NCI-H82 (cell line): ENCODE measurements at regions not wholly inside any gene's neighbourhood (a gene's known extent, or its start where the extent isn't known, plus 50 kb on each side); places are given as distances from the start of the nearest gene placed in this dataset.
"Not testable (repeated sequence)": the region's sequence is repeated elsewhere in the genome, so short reads cannot be mapped to it uniquely, and the experiment has no call there.

ENCODE experiments used
- DNase-seq: peaks from one replicate; lab custom pipeline; 2025; lab: John Stamatoyannopoulos, UW

DNA sequence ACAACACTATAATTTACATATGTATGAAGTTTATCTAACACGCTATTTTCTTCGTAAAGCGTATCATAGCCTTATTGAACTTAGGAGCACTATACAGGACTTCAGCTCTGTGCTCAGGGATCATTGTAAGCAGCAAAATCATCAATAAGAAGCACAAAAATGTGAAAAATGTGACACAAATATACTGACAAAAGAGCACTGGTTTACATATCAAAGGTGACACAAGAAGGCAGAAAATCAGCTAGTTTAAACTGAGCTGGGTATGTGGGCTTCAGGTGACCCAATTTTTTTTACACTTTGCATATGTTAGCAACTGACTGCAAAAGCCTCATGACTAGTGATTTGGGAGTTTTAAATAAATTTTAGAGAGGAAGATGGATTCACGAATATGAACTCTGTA, 215.2 kb upstream of the CHORDC1 start:
- DNase-seq, result no peak

DNA sequence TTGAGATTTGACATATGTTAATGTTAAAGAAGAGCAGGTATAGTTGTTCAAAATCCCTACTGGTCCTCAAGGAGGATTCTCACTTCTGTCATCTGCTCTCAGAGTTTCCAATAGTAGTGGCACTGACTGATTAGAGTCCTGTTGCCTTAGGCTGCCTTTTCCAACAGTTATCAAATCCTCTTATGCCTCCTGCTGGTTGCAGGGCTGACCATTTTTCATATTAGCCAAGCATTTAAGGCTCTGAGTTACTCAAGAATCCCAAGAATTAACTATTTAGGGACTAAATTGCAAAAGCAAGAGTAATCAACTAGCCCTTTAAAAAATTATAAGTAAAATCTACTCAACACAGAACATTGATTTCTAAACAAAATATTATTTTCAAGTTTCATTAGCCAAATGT, 212.0 kb upstream of the CHORDC1 start:
- peak; percentile 66 for DNase-seq

DNA sequence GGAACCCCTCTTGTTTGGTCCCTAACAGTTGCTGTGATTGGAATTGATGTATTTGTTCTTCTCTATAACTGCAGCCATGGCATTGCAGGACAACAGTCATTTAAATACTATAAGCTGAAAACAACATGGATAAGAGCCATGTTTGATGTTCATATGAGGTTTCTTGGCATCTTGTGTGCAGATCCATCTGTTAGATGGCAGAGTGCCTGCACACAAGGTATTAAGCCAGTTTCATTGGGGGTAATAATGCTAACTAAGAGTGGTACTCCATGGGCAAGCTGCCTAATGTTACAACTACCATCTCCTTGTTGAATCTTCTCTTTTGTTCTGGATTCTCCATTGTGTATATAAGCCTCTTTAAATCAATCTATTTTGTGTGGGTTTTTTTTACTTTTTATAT, 206.0 kb upstream of the CHORDC1 start:
- DNase-seq, result no peak

DNA sequence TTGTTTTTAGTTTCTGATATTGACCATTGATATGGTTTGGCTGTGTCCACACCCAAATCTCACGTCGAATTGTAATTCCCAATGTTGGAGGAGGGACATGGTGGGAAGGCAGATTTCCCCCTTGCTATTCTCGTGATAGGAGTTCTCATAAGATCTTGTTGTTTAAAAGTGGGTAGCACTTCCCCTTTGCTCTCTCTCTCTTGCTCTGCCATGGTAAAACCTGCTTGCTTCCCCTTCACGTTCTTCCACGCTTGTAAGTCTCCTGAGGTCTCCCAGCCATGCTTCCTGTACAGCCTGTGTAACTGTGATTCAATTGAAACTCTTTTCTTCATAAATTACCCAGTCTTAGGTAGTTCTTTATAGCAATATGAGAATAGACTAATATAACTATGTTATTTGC, 203.6 kb upstream of the CHORDC1 start:
- no peak for DNase-seq

DNA sequence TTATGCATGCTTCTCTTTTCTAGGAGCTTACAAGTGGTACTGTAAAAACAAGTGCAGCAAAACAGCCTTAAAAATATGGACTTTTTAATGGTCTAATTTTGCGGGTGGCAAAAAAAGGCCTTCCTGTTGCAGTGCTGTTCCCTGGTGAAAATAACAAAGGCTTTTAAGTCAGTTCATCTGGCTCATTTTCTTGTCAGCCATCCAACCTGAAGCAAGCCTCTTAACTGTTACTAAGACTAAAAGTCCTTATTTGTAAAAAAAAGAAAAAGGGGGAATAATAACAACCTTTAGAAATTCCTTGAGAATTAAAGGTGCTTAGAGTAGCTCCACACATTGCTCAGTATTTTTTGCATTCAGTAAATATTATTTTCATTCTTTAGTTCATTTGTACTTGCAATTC, 200.5 kb upstream of the CHORDC1 start:
- DNase-seq, result no peak

DNA sequence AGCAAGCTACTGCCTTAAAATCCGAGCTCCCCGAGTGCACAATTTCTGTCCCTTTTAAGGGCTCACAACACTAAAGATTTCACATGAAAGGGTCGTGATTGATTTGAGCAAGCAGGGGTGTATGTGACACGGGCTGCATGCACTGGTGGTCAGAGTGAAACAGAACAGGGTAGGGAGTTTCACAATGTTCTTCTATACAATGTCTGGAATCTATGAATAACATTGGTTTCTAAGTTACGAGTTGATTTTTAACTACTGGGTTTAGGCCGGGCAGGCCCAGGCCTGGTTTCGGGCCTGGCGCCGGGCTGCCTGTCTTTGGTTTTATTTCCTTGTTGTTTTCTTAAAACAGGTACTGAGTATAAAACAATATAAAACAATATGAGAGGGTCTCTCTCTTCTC, 199.9 kb upstream of the CHORDC1 start:
- DNase-seq, result not testable (repeated sequence)

DNA sequence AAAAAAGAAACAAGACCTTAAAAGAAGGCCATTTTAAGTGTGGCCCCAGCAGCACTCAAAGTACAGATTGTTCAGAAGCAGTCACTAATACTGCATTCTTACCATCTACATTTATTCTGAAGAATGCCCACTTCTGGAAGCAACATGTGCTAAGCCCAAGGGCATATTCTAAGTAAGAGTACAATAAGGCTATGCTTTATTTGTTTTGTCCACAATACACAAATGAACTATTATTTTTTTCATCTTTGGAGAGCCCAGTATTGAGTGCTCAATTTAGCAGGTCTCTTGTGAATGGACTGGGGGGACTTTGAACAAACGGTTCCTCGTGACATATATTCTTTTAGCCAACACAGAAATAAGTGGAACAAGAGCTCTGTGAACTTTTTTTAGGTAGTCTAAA, 191.4 kb upstream of the CHORDC1 start:
- no peak for DNase-seq

DNA sequence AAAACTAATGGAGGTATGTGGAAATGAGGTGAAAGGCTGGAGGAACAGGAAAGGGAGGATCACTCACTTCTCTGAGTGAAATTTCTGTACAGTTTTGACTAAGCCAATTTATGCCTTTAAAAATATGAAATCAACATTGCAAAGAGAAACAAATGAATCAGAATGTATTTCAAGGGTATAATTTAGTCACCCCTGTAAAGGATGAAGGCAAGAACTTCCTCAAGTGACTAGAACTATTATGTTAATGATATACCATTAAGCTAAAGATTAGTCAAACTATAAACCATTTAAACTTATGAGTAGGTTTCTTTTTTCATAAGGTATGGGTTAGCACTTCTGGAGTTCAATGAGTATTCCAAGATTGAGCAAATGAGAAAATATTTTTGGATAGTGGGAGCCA, 184.5 kb upstream of the CHORDC1 start:
- DNase-seq, result no peak

DNA sequence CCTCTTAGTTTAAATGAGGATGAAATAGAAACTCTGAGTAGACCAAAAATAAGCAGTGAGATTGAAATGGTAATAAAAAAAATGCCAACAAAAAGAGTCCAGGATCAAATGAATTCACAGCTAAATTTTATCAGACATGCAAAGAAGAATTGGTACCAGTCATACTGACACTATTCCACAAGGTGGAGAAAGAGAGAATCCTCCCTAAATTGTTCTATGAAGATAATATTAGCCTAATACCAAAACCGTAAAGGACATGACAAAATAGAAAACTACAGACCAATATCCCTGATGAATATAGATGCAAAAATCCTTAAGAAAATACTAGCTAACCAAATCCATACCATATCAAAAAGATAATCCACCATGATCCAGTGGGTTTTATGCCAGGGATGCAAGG, 169.8 kb upstream of the CHORDC1 start:
- no peak for DNase-seq

DNA sequence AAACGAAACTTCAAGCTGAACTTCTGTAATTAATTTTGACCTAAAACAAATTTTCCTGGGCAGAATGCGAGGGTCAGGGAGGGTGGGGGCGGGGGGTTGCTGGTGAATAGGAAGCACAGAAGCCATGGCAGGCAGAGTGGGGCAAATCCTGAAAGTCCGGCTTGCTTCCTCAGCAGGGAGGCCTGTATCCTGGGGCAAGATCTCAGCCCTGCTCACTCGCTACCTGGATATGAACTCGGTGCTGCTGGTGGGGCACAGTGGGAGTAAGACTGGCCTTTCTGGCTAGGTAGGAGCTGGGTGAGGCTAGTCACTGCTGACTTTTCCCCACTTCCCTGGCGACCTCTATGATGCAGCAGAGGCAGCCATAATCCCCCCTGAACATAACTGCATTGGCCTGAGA, 168.9 kb upstream of the CHORDC1 start:
- DNase-seq, result no peak

DNA sequence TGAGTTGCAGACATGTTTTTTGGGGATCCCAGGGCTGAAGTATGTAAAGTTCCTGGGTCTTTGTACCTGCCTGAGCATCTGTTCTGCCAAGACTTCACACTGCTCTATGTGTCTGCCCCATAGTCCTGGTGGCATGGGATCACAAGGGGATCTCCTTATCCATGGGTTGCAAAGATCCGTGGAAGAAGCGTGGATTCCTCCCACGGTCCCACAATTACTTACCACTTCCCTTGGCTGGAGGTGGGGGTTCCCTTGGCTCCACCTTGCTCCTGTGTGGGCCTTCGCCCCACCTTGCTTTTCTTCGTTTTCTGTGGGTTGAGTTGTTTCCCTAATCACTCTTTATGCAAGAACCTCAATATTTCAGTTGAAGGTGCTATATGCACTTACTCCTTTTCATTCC, 157.4 kb upstream of the CHORDC1 start:
- DNase-seq, result no peak

DNA sequence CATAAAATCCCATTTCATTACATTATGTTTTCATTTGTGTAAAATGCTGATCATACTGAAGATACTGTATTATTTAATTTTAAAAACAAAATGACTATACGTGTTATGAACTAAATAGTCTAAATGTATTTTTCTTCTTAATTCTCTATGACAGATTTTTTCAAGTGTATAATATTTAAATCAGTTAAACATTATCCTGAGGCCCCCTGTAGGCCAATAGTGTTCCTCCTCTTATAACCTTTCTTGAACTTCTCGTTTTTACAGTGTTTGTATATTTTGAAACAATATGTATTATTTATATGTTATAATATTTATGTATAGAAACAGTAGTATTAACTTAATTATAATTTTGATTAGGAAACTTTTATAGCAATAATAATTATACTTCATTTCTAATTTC, 151.1 kb upstream of the CHORDC1 start:
- DNase-seq, result no peak

DNA sequence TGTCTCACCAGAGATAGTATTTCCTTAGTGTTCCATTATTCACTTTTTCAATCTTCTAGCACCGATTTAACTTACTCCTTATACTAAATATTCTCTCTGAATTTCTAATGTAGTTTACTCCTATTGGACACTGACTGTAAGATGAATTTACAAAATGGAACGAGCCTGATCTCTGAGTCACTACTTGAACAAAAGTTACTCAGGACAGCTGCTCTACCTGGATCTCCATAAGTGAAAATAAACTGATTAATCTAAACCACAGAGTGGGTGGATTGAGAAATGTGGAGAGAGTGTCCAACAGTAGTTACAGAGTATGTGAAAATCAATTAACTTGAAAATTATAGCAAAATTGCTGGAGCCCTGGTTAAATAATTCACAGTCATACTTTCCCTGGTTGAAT, 141.7 kb upstream of the CHORDC1 start:
- DNase-seq, result no peak

DNA sequence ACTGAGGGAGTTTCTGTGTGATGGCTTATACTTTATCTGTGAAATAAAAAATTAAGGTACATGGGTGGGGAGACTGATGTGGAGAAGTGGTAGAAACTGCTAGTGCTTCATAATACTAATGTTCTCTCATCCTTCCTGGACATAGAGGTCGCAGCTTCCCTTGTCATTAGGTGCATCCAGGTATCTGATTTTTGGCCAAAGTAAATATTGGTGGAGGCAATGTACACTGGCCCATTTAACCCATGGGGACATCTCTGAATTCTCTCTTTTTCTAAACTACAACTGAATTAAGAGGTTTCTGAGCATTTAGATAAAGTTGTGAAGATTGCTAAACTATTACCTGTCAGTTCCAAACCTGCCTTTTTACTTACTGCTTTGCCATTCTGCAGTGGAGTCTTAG, 140.9 kb upstream of the CHORDC1 start:
- no peak for DNase-seq

DNA sequence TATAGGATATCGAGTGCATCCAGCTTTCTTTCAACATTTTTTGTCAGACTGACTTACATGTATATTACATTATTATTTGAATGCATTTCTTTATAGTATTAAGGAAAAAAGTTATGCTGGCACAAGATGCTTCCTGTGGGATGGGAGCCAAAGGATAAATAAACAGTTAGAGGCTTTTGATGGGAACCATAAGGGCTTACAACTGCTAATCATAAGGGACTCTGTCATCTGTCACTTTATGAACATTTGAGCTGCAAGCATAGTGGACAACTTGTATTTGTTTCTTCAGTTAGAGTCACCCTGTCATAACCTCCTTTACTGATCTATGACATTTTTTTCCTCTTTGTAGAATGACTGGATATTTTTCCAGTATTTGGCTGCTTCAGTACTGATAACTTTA, 132.4 kb upstream of the CHORDC1 start:
- DNase-seq, result no peak

DNA sequence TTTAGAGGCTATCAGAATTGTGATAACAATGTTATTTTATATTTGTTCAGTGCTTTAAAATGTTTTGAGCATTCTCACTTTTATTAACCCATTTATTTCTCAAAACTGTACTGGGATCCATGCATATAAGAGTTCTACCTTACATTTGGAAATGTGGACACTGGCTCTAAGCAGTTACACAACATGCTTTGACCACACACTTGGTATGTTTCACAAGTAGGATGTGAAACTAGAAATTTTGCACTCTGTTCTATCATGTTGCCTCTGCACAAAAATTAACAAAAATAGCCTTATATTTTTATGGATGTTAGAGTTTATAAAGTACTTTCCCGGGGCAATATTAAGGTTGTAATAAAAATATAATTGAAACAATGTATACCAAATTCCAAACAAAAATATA, 126.9 kb upstream of the CHORDC1 start:
- DNase-seq, result no peak

DNA sequence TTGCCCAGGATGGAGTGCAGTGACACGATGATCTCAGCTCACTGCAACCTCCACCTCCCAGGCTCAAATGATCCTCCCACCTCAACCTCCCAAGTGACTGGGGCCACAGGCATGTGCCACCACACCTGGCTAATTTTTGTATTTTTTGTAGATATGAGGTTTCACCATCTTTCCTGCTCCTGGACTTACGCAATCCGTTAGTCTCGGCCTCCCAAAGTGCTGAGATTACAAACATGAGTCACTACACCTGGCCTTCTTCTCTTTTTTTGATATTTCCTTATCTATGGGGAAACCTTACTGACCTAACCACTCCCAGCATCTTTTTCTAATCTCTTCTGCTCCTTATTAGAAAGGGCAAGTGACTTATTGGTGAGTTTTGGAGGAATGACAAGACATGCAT, 121.7 kb upstream of the CHORDC1 start:
- DNase-seq, result no peak

DNA sequence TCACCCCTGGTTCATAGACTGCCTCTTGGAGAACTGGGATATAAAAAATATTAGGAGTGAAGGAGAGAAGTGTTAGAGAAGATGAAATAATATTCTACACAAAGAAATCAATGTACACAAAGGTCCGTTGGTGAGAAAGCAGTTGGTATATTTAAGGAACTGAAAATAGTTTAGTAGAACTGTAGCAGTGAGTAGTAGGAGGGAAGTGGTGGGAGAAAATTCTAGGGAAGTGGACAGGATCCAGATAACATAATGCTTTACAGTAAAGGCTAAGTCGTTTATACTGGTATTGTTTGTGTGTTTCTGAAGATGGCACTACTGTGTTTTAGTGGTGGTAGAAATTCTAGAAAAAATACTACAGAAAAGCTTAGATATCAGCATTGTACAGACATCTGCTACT, 120.8 kb upstream of the CHORDC1 start:
- no peak for DNase-seq

DNA sequence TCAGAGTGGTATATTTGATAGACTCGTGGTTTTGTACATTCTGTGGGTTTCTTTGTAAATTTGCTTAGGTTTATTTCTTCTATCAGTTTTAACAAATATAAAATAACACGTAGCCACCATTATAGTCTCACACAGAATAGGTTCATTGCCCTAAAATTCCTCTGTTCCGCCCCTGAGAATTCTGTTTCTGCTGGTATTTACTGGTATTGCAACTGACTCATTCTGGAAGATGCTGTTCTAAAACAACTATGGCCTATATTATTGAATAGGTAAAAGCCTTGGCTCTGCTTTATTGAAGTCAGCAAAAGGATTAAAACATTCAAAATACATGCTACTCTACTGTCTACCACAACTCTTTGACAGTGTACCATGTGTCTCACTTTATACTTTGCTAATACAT, 119.1 kb upstream of the CHORDC1 start:
- DNase-seq, result no peak

DNA sequence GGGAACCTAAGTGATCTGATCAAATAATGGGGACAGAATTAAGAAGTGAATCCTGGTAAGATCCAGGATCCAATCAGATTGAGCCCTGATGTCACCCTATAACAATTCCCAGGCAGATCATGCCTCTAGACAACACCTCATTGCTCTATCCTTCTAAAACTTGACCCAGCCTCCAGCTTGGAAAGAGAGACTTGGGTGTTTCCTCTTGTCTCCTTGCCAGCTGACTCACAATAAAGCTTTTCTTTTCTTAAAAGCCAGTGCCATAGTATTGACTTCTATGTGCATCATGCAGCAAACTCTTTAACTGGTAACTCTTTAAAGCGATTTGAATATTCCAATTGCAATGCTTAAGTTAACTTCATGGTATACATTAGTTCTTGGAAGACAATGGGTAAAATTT, 109.6 kb upstream of the CHORDC1 start:
- no peak for DNase-seq

DNA sequence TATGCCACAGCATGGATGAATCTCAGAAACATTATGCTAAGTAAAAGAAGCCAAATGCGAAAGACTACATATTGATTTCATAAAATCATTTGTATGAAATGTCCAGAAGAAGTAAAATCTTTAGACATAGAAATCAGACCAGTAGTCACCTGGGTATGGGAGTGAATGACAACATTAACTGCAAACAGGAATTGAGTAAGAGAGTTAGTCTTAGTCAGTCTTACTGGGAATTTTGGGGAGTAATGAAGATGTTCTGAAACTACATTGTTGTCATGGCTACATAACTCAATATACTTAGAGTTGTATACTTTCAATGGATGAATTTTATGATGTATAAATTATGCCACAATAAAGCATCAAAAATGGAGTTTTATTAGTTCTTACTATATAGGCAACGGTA, 107.8 kb upstream of the CHORDC1 start:
- no peak for DNase-seq

DNA sequence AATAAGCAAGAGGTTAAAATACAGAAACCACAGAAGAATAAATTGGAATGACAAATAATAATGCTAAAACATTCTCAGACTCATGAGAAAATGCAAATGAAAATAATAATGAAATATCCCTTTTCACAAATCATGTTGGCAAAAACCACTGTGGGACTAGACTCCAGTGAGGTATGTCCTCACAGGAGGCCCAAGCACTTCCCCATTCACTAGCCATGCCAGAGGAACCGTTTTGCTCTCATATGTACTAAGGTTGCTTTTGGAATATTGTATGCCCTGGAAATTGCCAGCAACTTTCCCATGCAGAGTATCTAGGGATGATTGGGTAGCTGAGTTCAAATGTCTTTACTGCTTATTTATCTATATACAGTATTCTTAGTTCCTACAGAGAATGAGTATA, 106.2 kb upstream of the CHORDC1 start:
- DNase-seq, result no peak

DNA sequence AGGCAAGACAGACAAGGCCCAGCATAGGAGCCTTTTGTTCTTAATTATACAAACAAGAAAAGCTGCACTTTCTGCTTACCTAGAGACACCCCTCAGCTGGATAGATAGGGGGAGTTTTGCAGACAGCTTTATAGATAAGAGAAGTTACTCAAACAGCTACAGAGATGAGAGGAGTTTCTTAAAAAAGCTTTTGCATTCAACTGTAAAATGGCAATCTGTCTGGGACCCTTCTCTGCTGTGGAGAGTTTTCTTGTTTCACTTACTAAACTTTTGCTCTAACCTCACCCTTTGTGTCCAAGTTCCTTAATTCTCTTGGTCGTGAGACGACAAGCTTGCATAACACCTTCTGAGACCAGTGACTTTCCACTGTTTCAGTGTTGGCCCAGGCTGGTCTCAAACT, 103.8 kb upstream of the CHORDC1 start:
- DNase-seq, result peak; percentile 0

DNA sequence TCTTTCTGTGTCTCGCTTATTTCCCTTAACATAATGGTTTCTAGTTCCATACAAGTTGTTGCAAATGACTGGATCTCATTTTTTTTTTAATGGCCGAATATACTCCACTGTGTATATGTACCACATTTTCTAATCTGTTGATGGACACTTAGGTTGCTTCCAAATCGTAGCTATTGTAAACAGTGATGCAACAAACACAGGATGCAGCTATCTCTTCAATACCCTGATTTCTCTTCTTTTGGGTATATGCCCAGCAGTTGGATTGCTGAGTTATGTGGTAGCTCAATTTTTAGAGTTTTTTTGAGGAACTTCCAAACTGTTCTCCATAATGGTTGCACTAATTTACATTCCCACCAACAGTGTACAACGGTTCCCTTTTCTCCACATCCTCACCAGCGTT, 100.4 kb upstream of the CHORDC1 start:
- no peak for DNase-seq

DNA sequence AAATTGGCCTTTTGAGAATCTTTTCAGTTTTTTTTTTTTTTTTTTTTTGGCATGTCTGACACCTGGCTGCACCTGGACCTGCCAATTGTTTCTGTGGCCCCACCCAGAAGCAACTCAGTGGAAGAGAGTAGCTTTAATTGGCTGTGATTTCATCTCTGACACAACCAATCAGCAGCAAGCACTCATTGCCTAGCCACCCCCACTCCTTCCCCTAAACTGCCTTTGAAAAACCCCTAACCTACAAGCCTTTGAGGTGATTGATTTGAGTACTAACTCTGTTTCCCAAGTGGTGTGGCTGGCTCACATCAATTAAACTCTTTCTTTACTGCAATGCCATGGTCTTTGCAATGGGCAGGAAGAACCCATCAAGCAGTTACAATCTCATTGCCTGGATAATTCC, 98.2 kb upstream of the CHORDC1 start:
- no peak for DNase-seq
